Stimulated activated CD8-positive, alpha-beta memory T cell treated with anti-CD3 and anti-CD28 coated beads, Interleukin-15, amount 100 ng/mL, for 1 hour (primary cell): ENCODE measurements at regions not wholly inside any gene's neighbourhood (a gene's known extent, or its start where the extent isn't known, plus 50 kb on each side); places are given as distances from the start of the nearest gene placed in this dataset.

ENCODE experiments used
- DNase-seq: peaks from one replicate; pipeline ENCODE4 v3.0.0-alpha.2; 2020; ENCODE audit warnings: low read depth

DNA sequence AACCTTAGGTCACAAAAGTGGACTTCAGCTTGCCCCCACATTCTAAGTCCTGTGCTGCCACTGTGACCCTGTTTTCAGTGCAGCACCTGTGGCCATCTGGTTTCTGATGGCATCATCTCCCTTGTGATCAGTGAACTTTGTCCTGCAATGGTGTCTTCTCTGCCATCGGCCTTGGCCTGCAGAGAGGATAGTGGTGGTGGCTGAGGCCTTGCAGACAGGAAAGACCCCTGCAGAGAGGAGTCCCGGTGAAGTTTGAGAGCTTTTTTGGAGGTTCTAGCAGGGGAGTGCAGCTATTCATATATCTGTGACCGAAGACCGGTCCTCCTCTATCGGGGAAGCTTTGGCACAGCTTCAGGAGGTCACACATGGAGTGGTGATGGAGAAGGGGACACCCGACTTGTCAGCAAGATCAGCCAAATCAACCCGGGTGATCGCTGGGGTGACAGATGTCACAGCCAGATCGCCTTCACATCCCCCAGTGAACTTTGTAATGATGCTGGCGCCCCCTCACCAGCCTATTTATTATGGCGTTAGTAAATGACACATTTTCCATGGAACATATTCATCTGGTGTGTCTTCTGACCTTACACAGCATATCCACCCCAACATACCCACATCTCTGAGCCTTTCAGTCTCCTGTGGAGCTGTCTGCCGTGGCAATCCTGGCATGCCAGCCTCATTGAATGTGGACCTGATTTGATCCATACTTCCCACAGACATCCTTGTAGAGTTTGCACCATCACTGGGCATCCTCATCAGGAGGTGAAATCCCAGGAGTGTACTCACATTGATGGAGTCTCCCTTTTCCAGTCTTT lies 136.1 kb downstream of the PAPOLA start:
- no peak for DNase-seq

DNA sequence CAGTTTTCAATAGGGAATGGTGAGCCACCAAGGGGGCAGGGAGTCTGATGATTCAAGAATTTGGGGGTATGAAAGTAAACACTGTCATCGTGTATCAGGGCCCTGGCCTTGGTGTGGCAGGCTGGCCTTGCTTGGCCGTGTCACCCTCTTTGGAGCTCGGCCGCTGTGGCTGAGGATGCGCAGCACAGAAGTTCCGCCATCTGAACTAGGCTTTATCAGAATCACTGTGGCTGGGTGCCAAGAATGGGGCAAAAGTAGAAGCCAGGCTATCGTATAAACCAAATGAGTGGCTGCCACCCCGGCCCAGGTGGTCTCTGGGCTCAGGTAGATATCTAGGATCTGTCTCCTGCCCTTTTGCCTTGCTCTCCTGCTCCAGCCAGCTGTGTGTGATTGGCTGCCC lies 137.4 kb downstream of the PAPOLA start:
- no peak for DNase-seq

DNA sequence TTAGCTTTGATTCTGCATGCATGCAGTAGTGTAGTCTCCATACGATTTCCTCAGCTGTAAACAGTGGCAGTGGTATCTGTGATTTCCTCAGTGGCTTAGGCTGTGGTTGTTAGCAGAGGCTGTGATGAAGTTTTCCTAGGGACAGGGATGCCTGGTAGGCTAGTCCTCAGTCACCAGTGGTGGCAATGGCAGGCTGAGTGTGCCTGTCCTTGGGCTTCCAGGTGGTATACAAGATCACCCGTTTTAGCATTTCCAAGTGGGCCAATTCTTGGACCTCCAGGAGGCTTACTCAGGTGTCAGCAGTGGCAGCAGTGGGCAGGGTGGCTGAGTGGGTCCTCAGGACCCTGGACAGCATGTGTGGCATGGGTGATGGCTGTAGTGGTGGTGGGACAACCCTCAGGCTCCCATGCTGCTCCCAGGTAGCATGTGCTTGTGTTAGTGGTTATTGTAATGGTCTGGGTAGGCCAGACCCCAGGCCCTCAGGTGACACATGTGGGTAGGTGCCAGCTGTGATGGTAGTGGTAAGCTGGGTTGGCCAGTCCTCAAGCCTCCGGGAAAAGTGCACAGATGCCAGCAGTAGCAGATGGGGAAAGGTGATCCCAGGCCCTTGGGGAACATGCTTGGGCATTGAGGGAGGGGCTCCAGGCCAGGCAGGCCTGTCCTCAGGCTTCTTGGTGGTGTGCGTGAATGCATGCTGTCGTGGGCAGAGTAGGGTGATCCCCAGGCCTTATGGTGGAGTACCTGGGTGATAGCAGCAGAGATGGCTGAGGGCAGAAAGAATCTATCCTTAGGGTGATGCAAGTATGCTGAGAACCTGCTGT lies 146.5 kb downstream of the PAPOLA start:
- DNase-seq: no peak

DNA sequence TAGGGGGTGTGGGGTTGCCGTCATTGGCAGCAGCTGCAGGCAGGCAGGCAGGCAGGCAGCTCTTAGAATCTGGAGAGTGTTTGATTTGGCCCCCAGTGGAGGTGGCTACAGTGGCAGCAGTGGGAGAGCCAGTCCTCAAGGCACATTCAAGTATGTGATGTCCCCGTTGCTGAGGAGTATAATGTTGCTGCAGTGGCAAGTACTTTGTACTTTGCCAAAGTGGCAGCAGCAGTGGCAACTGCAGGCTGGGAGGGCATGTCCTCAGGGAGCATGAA lies 147.1 kb downstream of the PAPOLA start:
- no peak for DNase-seq

DNA sequence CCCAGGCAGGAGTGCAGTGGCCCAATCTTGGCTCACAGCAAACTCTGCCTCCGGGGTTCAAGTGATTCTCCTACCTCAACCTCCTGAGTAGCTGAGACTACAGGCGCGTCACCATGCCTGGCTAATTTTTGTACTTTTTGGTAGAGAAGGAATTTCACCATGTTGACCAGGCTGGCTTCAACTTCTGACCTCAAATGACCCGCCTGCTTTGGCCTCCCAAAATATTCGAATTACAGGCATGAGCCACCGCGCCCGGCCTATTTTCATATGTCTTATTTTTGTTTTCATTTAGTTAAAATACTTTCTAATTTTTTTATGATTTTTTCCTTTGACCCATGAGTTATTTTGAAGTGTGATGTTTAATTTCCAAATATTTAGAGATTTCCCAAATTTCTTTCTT lies 143.6 kb upstream of the VRK1 start:
- DNase-seq: no peak

DNA sequence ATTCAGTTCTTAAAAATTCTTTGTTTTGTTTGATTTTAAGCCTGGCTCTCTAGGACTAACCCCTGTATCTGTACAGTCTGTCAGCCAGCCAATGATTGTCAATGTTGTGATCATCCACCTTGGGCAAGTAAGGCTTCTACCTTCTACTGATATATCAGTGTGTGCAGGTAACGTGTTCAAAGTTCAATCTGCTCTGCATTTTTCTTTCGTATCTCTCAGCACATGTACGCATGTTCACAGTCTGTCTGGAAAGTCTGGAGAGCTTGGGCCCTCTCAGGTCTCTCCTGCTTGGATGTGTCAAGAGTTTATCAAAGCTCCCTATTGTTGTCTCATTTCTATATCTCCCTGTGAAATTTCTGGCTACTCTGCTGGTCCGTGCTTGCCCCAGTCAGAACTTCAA lies 138.6 kb upstream of the VRK1 start:
- no peak for DNase-seq

DNA sequence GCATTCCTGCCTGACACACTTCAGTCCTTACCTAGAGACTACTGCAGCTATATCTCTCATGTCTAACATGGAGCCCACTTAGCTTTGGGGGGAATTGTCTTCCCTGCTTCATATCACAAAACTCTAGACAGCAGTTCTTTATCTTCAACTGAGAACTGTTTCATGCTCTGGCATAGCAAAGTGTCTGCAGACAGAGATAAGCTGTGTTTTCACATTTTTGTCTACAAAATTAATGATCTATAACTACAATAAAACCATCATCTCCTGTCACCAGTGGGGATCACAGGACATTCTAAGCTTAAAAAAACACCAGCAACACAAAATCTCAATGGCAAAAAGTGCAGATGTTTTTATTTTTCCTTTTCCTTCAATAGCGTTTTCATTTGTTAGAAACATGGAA lies 137.1 kb upstream of the VRK1 start:
- no peak for DNase-seq

DNA sequence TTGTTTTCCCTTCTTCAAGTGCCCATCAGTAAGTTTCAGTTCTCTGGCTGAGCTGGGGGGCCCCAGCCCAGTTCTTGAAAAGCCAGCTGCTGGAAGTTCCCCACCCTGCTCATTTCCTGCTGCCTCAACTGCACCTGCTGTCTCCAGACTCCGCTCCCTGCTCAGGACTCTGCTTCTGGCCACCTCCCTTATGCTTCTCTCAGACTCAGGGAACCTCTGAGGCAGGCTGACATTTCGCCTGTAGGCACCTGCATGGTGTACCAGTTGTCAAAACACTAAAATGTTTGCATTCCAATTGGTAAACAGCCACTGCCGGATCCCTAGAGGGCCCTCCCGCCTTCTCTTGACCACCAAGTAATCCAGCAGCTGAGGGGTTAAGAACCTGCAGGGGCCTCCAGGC lies 136.5 kb upstream of the VRK1 start:
- no peak for DNase-seq

DNA sequence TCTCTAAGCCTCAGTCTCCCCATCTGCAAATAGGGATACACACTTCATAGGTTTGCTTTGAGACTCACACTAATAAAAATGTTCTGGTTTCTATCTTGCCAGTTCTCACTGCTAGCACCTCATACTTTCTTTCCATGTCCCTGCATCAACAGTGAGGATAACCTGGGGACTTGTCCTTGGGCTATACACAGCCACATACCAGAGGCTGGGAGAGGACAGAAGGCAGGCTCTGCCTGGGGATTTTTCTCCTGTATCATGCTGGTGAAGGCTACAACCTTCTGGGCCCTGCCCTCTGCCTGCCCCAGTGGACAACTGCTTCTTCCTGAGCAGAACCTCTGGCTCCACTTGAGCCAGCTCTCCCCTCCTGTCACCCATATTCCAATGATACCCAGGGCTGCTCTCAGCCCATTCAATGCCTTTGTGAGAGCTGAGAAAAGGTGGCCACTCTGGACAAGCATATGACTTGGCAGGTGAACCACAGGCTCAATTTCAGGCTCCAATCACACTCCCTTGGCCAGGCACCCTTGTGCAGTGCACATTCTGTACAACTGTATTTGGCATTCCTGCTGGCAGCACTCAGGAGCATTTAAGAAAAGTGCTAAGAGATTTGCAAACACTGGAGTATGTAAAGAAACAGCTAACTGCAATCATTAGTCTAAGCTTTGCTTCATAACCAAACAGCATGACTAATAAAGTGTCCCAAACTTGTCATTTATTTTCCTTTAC lies 135.8 kb upstream of the VRK1 start:
- DNase-seq: no peak

DNA sequence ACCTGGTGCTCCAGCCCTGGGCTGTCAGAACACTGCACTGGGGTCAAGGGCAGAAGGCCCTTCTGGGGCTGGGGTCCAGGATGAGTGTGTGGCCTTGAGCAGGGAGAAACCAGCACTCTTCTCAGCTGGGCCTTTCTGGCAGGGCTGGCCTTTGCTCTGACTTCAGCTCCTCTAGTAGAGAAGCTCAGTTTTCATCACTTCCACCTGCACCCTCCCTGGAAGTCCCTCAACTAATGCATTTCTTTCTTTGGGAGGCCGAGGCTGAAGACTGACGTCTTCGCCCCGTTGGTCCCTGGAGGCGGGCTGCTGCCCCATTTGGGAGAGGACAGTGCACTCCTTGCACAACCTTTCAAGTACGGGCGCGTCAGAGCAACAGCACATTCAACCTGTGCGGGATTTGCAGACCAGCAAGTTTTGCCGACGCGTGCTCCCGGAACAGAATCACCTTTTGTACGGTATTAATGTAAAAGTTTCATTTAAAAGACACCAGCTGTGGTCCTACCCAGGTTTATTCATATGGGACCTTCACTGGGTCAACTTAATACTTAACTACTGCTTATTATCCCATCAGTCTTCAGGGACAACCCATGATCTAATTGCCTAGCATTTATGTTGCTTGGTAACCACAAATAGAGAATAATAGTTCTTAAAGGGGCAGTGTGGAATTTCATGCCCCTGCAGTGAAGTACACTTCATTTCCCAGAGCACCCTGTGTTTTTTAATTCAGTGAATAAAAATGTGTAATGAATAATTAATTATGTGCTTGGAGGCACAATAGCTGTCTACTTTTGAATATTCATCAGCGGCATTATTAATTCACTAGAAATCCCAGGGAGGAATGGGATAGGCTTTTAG lies 134.8 kb upstream of the VRK1 start:
- DNase-seq: no peak

DNA sequence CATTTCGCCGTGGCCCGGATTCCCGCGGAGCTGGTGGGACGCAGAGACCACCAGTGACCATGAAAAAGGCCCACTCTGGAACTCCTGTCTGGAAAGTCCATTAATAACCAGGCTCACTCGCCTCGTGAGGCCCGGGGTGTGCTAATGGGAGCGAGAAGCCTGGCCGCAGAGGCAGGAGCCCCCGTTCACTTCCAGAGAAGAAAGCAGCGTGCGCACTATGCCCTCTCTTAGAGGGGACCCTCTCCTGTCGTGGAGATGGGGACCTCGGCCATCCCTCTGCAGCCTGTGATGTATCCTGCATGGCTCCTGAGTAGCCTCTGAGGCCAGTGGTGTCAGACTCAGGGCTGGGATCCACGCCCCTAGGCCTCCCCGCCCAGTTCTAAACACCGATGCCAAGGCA lies 134.1 kb upstream of the VRK1 start:
- DNase-seq: no peak

DNA sequence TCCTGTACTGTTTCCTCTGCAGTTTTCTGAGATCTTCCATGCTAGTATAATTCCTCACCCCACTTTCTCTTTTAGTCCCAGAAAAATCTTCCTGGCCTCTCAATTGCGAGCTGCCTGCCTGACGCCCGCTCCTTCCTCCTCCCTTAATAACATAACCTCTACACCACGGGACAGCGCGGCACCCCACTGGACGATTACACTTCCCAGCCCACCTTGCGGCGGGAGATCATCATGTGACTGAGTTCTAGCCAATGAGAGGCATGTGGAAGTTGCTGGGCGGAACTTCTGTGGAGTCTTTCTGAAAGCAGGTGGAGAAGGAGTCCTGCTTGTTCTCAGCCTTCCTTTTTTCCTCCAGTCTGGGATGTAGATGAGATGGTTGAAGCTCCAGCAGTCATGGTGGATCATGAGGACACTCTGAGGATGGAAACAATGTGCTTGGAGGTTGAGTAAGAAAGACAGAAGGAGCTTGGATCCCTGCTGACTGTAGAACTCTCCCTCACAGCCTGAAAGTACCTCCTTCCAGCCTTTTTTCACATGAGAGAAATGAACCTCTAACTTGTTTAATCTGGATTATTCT lies 133.6 kb upstream of the VRK1 start:
- no peak for DNase-seq

DNA sequence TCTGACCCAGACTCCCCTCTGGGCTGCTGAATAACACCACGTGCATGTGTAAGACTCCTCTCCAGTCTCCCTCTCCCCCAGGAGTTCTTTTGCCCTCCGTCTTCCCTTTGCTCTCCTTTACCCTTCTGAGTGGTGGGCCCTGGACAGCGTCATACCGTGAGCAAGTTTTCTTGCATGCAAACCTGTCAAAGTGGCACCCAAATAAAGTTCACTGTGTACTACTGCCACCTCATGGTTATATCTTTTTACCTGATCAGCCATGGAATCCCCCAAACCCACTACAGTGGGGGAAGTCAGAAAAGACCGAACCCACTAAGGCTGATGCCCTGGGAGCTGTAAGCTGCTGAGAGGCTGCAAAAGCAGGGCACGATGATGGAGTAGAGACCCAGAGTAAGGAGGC lies 131.1 kb upstream of the VRK1 start:
- no peak for DNase-seq

DNA sequence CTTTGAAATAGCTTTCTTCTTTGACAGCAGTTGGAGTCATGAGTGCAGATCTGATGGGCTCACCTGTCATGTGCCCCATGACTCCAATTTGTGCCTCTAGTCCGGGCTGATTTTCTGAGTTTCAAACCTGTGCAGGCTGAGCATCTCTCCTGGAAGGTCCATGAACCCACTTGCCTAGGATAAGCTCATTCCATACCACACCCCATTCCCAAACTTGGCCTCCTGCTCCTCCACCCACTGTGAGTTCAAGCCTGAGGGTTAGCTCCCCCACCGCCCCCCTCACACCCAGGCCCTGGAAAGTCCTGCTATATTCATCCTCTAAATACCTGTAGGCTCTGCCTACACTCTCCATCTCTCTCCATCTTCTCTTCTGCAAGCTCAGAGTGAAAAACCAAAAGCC lies 126.8 kb upstream of the VRK1 start:
- no peak for DNase-seq

DNA sequence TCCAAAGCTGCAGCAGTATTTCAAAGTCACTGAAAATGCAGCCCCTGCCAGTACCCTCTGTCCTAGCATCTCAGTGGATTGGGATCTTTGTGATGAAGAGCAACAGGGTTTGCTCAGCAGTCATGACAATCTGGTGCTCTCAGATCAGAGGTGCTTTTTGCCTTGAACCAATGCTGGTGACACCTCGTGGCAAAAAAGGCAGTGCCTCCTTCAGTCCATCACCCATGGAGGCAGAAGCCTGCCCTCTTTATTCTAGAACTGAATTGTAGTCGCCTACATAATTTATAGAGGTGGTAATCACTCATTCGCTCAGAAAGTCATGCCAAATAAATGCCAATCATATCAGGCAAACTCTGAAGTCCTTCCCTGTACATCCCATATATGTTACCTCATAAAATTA lies 126.0 kb upstream of the VRK1 start:
- no peak for DNase-seq

DNA sequence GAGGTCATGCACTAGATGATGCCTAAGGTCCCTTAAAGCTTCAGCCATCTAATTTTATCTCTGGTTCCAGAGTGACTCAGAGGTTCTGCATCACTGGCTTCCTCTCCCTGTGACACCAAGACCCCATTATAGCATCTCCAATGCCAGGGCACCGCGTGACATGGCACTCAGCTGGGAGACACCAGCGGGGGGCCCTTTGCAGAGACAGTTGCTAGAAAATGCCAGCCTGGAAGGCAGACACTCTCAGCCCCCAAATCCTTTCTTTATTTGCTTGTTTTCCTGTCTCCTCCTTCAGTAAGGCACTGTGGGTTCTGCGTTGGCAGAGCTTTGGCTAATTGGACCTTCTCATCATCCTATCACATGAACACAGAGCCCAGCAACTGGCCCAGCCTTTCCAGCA lies 123.5 kb upstream of the VRK1 start:
- DNase-seq: no peak

DNA sequence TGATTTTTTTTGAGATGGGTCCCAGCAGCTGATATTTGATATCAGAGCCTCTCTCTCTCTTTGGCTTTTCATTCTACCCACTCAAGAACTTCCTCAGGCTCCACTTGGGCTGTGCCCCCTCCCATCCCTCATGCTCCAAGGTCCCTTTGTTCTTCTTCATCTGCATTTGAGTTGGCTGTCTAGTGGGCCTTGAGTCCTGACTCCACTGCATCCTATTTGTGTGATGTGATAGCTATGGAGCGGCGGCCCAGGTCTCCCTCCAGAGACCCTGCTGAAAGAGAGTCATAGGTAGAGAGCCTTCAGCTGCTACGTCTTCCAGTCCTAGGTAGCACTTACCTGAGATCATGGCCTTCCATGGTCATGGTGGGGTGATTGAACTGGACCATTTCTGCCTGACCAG lies 123.1 kb upstream of the VRK1 start:
- DNase-seq: no peak

DNA sequence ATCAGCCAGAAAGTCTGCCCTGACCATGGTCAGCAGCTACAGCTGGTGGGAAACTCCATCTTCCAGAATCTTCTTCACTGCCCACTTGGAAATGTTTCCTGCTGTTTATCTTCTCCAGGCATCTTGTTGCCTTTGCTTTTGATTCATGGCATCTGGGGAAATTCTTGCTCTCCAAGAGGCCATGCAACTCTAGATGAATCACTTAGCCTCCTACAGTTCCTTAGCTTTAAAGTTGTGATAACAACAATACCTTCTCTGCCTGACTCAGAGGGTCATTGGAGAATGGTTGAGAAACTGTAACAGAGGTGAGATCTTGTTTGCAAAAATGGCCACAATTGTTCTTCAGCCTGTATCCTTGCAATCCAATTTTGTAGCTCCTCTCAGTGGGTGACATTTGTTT lies 121.0 kb upstream of the VRK1 start:
- no peak for DNase-seq

DNA sequence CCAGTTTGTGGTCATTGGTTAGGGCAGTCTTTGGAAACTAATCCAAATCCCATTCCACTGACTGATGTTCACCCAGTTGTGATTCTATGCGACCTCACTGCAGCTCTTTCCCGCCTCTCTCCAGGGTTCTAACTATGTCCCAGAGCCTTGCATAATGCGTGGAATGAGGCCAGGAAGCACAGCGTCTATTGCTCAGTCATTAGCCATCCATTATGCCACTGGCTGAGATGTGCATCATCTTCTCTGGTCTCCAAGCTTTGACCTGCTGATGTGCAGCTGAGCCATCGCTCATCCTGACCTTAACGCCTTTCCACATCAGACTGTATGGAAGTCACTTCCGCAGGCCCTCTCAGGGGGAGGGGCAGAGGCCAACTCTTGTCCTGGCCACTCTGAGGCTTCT lies 115.4 kb upstream of the VRK1 start:
- DNase-seq: no peak

DNA sequence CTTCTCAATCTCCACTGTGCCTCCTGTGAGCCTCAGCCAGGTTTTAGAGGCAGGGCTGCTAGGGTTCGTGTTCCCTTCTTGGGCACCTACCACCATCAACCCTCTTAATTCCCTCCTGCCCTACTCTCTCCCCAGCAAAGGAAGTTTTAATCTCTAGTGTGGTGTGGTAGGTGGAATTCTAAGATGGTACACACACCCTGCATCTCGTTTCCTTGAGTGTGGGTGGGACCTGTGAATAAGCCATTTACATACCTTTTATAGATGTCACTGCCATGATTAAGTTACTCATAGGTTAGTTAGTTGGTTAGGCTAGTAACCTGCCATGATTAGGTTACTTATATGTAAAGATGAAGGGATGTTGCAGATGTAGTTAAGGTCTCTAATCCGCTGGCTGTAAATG lies 114.8 kb upstream of the VRK1 start:
- DNase-seq: no peak

DNA sequence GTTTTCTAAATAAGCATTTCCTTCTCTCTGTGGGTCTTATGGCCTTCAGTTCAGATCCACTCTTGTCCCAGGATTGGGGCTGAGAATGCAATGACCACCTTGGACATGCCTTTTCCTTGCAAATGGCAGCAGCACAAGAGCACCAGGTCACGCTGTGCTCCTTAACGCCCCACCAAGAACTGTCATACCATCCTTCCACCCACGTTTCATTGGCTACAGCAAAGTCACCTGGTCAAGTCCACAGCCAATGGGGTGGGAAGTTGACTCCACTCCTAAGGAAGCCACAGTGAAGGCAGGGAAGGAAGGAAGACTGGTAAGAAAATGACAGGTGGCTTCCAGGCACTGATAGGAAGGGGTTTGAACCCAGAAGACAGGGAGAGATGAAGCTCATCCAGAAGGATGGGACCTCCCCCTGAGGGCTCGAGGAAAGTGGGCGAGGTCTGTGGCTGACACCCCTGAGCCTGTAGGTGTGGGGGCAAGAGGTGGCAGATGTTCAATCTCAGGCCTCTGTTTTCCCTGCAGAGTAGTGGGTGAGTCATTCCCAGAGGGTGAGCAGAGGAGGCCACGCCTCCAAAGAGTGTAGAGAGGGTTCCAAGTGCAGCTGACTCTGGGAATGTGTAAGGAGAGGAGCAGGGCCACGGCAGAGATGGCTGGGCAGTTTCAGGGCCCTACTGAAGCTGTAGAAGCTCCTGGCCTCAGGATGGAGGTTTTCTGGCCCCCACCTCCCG lies 113.5 kb upstream of the VRK1 start:
- DNase-seq: no peak
